ENCODE measurements at regions not wholly inside any gene's neighbourhood (a gene's known extent, or its start where the extent isn't known, plus 50 kb on each side); places are given as distances from the start of the nearest gene placed in this dataset.
A peak's percentile ranks its signal among the peaks of the same experiment; 100 is the strongest.

GRCh38 chr5:52706775-52707174 is 80.9 kb upstream of the ITGA1 start:
- no peak overlapping the region for H4K5ac ChIP-seq (ENCODE audit: insufficient read length, low read depth, low read length)
- H3K36me3 ChIP-seq (ENCODE audit: control insufficient read depth in 2 of 4, insufficient read depth in 4 of 4, low read length in 3 of 4): no peaks in the 10 kb centered on the region
- no peak overlapping the region for H3K4ac ChIP-seq (replicated peaks; ENCODE audit: insufficient read length, low read depth, low read length)
- no peak overlapping the region for H2BK20ac ChIP-seq (ENCODE audit: low read length)
- no peak overlapping the region for H2BK5ac ChIP-seq (ENCODE audit: low read depth, low read length)
- TF ChIP-seq KDM4A (IDR thresholded peaks at IDR 0.05; ENCODE audit: low read depth, low read length, severe bottlenecking): no peak
- TF ChIP-seq ASH2L (IDR thresholded peaks at IDR 0.05; ENCODE audit: low read length): no peak
- no peak for TF ChIP-seq RBBP5 (IDR thresholded peaks at IDR 0.05; ENCODE audit: borderline replicate concordance, low read depth, low read length)
- no peak for TF ChIP-seq SP2 (IDR thresholded peaks at IDR 0.05; ENCODE audit: low read length)
- no peak for TF ChIP-seq TAF7 (optimal IDR thresholded peaks at IDR 0.05; ENCODE audit: borderline replicate concordance, low read depth, low read length)
- TF ChIP-seq YY1 (IDR thresholded peaks at IDR 0.05; ENCODE audit: low read depth, low read length): no peak
- TF ChIP-seq RAD21 (IDR thresholded peaks at IDR 0.05 in 1 of 2, conservative IDR thresholded peaks at IDR 0.05 in 1 of 2; ENCODE audit: low read depth in 2 of 2, low read length in 2 of 2): no peak
- TF ChIP-seq FOSL1 (IDR thresholded peaks at IDR 0.05; ENCODE audit: insufficient read depth, low read depth, low read length): no peak
- TF ChIP-seq BCL11A (IDR thresholded peaks at IDR 0.05; ENCODE audit: low read depth in 2 of 2, low read length in 2 of 2): no peak
- no peak for TF ChIP-seq SIN3A (conservative IDR thresholded peaks at IDR 0.05 in 1 of 2, IDR thresholded peaks at IDR 0.05 in 1 of 2; ENCODE audit: low read depth in 1 of 2, low read length in 2 of 2)
- H2BK120ac ChIP-seq (replicated peaks; ENCODE audit: low read depth, low read length): no peak overlapping the region
- H3K27me3 ChIP-seq (replicated peaks in 1 of 4; ENCODE audit: control insufficient read depth in 3 of 4, extremely low read depth in 1 of 4, insufficient read depth in 3 of 4, low read length in 3 of 4): no peaks in the 10 kb centered on the region
- H3K79me2 ChIP-seq (ENCODE audit: control insufficient read depth in 1 of 2, insufficient read depth in 2 of 2, low read length in 2 of 2): no peaks in the 10 kb centered on the region
- no peak overlapping the region for H3K18ac ChIP-seq (ENCODE audit: extremely low read depth, low read length)
- H3K9me3 ChIP-seq (ENCODE audit: insufficient read depth in 2 of 2, low read depth in 1 of 2, low read length in 1 of 2): no peaks in the 10 kb centered on the region
- H3K79me1 ChIP-seq (ENCODE audit: low read depth, low read length): no peaks in the 10 kb centered on the region
- H3K14ac ChIP-seq (ENCODE audit: insufficient read length): no peak overlapping the region
- DNase-seq (ENCODE audit: low read depth in 1 of 2, low spot score in 2 of 2): no peak
- CTCF ChIA-PET (ENCODE audit: partially characterized antibody): interaction anchor here (0.9 to 1.2 kb wide), 4 partner anchors 11 to 1322 kb away, joined by 3 to 4 read pairs (median 4); partner anchors contain the start of genes ITGA1 and PELO
- no peak overlapping the region for H3K4me3 ChIP-seq (ENCODE audit: extremely low read depth in 1 of 4, insufficient read depth in 2 of 4, low read depth in 3 of 4, low read length in 4 of 4)
- no peaks in the 10 kb centered on the region for H3K23me2 ChIP-seq (ENCODE audit: low read depth, low read length)
- no peak overlapping the region for H3K4me2 ChIP-seq (ENCODE audit: insufficient read depth in 1 of 2, low read depth in 2 of 2, low read length in 2 of 2)
- no peak overlapping the region for H2AK5ac ChIP-seq (ENCODE audit: low read depth, low read length)
- no peak overlapping the region for H4K91ac ChIP-seq (replicated peaks; ENCODE audit: insufficient read length, low read length)
- no peak overlapping the region for H3K23ac ChIP-seq (ENCODE audit: insufficient read length)
- POLR2A ChIA-PET (ENCODE audit: partially characterized antibody): no interaction called here
- no peak overlapping the region for H3K9ac ChIP-seq (replicated peaks in 1 of 4; ENCODE audit: extremely low read depth in 1 of 4, low read depth in 3 of 4, low read length in 3 of 4)
- H3K27ac ChIP-seq (ENCODE audit: low read depth, low read length): no peak overlapping the region
- H2BK15ac ChIP-seq (ENCODE audit: low read length): no peak overlapping the region
- H2BK12ac ChIP-seq (ENCODE audit: low read depth, low read length): no peak overlapping the region
- FAIRE-seq: no peak
- H3K4me1 ChIP-seq (replicated peaks in 1 of 4; ENCODE audit: control insufficient read depth in 3 of 4, insufficient read depth in 4 of 4, low read length in 3 of 4): no peaks in the 10 kb centered on the region
- H4K8ac ChIP-seq (ENCODE audit: extremely low read depth, insufficient read depth, low read length): no peak overlapping the region
- H2AFZ ChIP-seq (ENCODE audit: low read length): 0 out of 2 replicates have a peak overlapping the region, but pooled peaks have one; percentile 56
- 79% methylated on average over 5 of the region's 5 CpGs; no CpG with 5 or more reads in 1 of the 2 experiments for WGBS, 2 experiments (ENCODE audit: extremely low coverage in 1 of 2, insufficient coverage in 1 of 2, insufficient read length in 1 of 2, insufficient replicate concordance in 2 of 2, low coverage in 1 of 2, low lambda C conversion rate in 2 of 2, missing lambda C conversion rate in 1 of 2)
- H3K56ac ChIP-seq (replicated peaks; ENCODE audit: insufficient read length, low read depth, low read length): no peak overlapping the region
- no peaks in the 10 kb centered on the region for H4K20me1 ChIP-seq (replicated peaks in 1 of 2; ENCODE audit: control insufficient read depth in 1 of 2, insufficient read depth in 2 of 2, low read length in 2 of 2)

Measured in H1 (cell line).